H9 (cell line): ENCODE measurements at regions not wholly inside any gene's neighbourhood (a gene's known extent, or its start where the extent isn't known, plus 50 kb on each side); places are given as distances from the start of the nearest gene placed in this dataset.

ENCODE experiments used
- DNase-seq: peaks from one replicate; pipeline ENCODE4 v3.0.0-alpha.2; 2017
- H2AFZ ChIP-seq: one replicate; pipeline ENCODE4 v1.6.1; 2013; ENCODE audit warnings: mild to moderate bottlenecking, low read length, control low read depth, moderate library complexity
- H2AK5ac ChIP-seq: 2 replicates; pipeline ENCODE4 v1.6.1; 2013; ENCODE audit warnings: low read length, control low read depth, mixed read lengths; ENCODE audit not compliant: insufficient read length
- H2BK120ac ChIP-seq: one replicate; pipeline ENCODE4 v1.6.1; 2013; ENCODE audit warnings: low read depth, mild to moderate bottlenecking, low read length, control low read depth, inconsistent platforms; ENCODE audit not compliant: poor library complexity, severe bottlenecking
- H2BK12ac ChIP-seq: 2 replicates; pipeline ENCODE4 v1.6.1; 2013; ENCODE audit warnings: low read length, control low read depth, mixed read lengths, low read depth; ENCODE audit not compliant: insufficient read length
- H2BK15ac ChIP-seq: 2 replicates; pipeline ENCODE4 v1.6.1; 2013; ENCODE audit warnings: low read depth, low read length, control low read depth
- H2BK20ac ChIP-seq: one replicate; pipeline ENCODE4 v1.6.1; 2013; ENCODE audit warnings: low read depth, mild to moderate bottlenecking, low read length, control low read depth, inconsistent platforms; ENCODE audit not compliant: poor library complexity, severe bottlenecking
- H2BK5ac ChIP-seq: 2 replicates; pipeline ENCODE4 v1.6.1; 2013; ENCODE audit warnings: low read length, control low read depth, mixed read lengths; ENCODE audit not compliant: insufficient read length
- H3K14ac ChIP-seq: 2 replicates; pipeline ENCODE4 v1.6.1; 2013; ENCODE audit warnings: low read length, control low read depth; ENCODE audit not compliant: insufficient read depth
- H3K18ac ChIP-seq: 2 replicates; pipeline ENCODE4 v1.6.1; 2013; ENCODE audit warnings: low read depth, mild to moderate bottlenecking, mixed read lengths, low read length, control low read depth; ENCODE audit not compliant: insufficient read length
- H3K23ac ChIP-seq: 2 replicates; pipeline ENCODE4 v1.6.1; 2013; ENCODE audit warnings: low read length, control low read depth, mixed read lengths, low read depth; ENCODE audit not compliant: insufficient read length
- H3K23me2 ChIP-seq: 2 replicates; pipeline ENCODE4 v1.6.1; 2013; ENCODE audit warnings: low read depth, mild to moderate bottlenecking, mixed read lengths, low read length, control low read depth; ENCODE audit not compliant: insufficient read length, poor library complexity, severe bottlenecking
- H3K27ac ChIP-seq: 2 replicates; pipeline ENCODE4 v1.5.1; 2013; ENCODE audit warnings: low read length, control low read depth, mixed read lengths, low read depth; ENCODE audit not compliant: insufficient read length
- H3K27me3 ChIP-seq: 2 replicates; pipeline ENCODE4 v1.6.1; 2013; ENCODE audit warnings: low read length, control low read depth, inconsistent platforms; ENCODE audit not compliant: insufficient read depth
- H3K4ac ChIP-seq: 2 replicates; pipeline ENCODE4 v1.6.1; 2013; ENCODE audit warnings: low read depth, mild to moderate bottlenecking, control low read depth, inconsistent platforms, low read length, moderate library complexity
- H3K4me1 ChIP-seq: 2 replicates; pipeline ENCODE4 v1.6.1; 2013; ENCODE audit warnings: low read length, control low read depth, inconsistent platforms; ENCODE audit not compliant: insufficient read depth
- H3K4me2 ChIP-seq: 2 replicates; pipeline ENCODE4 v1.6.1; 2013; ENCODE audit warnings: low read length, control low read depth, mixed read lengths; ENCODE audit not compliant: insufficient read length, insufficient read depth
- H3K56ac ChIP-seq: 2 replicates; pipeline ENCODE4 v1.6.1; 2013; ENCODE audit warnings: low read depth, mild to moderate bottlenecking, mixed read lengths, low read length, control low read depth; ENCODE audit not compliant: insufficient read length
- H3K79me1 ChIP-seq: 2 replicates; pipeline ENCODE4 v1.6.1; 2013; ENCODE audit warnings: low read depth, mild to moderate bottlenecking, moderate library complexity, low read length, control low read depth, inconsistent platforms; ENCODE audit not compliant: insufficient read depth, poor library complexity, severe bottlenecking
- H3K79me2 ChIP-seq: 2 replicates; pipeline ENCODE4 v1.6.1; 2013; ENCODE audit warnings: low read length, control low read depth, inconsistent platforms; ENCODE audit not compliant: insufficient read depth
- H3K9ac ChIP-seq: 2 replicates; pipeline ENCODE4 v1.6.1; 2013; ENCODE audit warnings: low read length, control low read depth, mixed read lengths; ENCODE audit not compliant: insufficient read length; ENCODE audit errors: extremely low read depth
- H3K9me3 ChIP-seq: one replicate; pipeline ENCODE4 v1.6.1; 2013; ENCODE audit warnings: low read depth, low read length, inconsistent platforms; ENCODE audit not compliant: control insufficient read depth
- H3T11ph ChIP-seq: one replicate; pipeline ENCODE4 v1.6.1; 2013; ENCODE audit warnings: mild to moderate bottlenecking, low read length, control low read depth, inconsistent platforms
- H4K20me1 ChIP-seq: one replicate; pipeline ENCODE4 v1.6.1; 2013; ENCODE audit not compliant: control insufficient read depth, insufficient read length, insufficient read depth
- H4K5ac ChIP-seq: 2 replicates; pipeline ENCODE4 v1.6.1; 2013; ENCODE audit warnings: low read depth, mild to moderate bottlenecking, mixed read lengths, low read length, control low read depth; ENCODE audit not compliant: insufficient read length
- H4K8ac ChIP-seq: replicated peaks from 2 replicates; pipeline ENCODE4 v1.6.1; 2013; ENCODE audit warnings: low read length, control low read depth, mixed read lengths, low read depth; ENCODE audit not compliant: insufficient read length
- H4K91ac ChIP-seq: 2 replicates; pipeline ENCODE4 v1.6.1; 2013; ENCODE audit warnings: low read depth, mild to moderate bottlenecking, moderate library complexity, mixed read lengths, low read length, control low read depth; ENCODE audit not compliant: insufficient read length
- H3K27ac Mint-ChIP-seq, 3 experiments: 2 replicates in 2 of 3; 3 replicates in 1 of 3; pipeline ENCODE4 v1.8.0; 2020 to 2021; ENCODE audit warnings: mixed read lengths in 3 of 3, mild to moderate bottlenecking in 1 of 3, moderate library complexity in 1 of 3
- H3K27me3 Mint-ChIP-seq: 2 replicates; pipeline ENCODE4 v1.8.0; 2021; ENCODE audit warnings: low read depth, mild to moderate bottlenecking, moderate library complexity, mixed read lengths
- H3K36me3 Mint-ChIP-seq, 3 experiments: 2 replicates in 2 of 3; 3 replicates in 1 of 3; pipeline ENCODE4 v1.8.0; 2020 to 2021; ENCODE audit warnings: low read depth in 3 of 3, mixed read lengths in 3 of 3; ENCODE audit not compliant: insufficient read depth in 1 of 3
- H3K4me1 Mint-ChIP-seq, 2 experiments: 2 replicates each; pipeline ENCODE4 v1.8.0; 2020; ENCODE audit warnings: mixed read lengths in 2 of 2
- H3K4me3 Mint-ChIP-seq, 2 experiments: 2 replicates in 1 of 2; 3 replicates in 1 of 2; pipeline ENCODE4 v1.8.0; 2020 to 2021; ENCODE audit warnings: mild to moderate bottlenecking in 2 of 2, mixed read lengths in 2 of 2, moderate library complexity in 1 of 2
- H3K9me3 Mint-ChIP-seq, 2 experiments: 2 replicates in 1 of 2; 3 replicates in 1 of 2; pipeline ENCODE4 v1.8.0; 2020; ENCODE audit warnings: mild to moderate bottlenecking in 2 of 2, mixed read lengths in 2 of 2, moderate library complexity in 1 of 2
- CTCF ChIP-seq: fragments of 200-600 bp; sonication (generic); conservative IDR thresholded peaks from 3 replicates; pipeline ENCODE4 v1.8.0; 2021; ENCODE audit warnings: antibody characterized with exemption, mild to moderate bottlenecking
- WGBS: extraction: QIAGEN DNeasy Blood & Tissue Kit; methylation state at CpG from one replicate; pipeline ENCODE4 v1.1.7; 2013; ENCODE audit warnings: missing lambda C conversion rate, low lambda C conversion rate, mixed read lengths; ENCODE audit not compliant: insufficient read length; ENCODE audit errors: extremely low coverage; 5-methylcytosine and 5-hydroxymethylcytosine counted together

GRCh38 chr4:11073621-11074051 is 355.1 kb downstream of the HS3ST1 start:
- no peak overlapping the region for H2BK20ac ChIP-seq
- no peaks in the 10 kb centered on the region for H4K20me1 ChIP-seq
- no peak overlapping the region for H2BK15ac ChIP-seq
- no CpG with 5 or more reads among the region's 6 CpGs for WGBS
- no peak overlapping the region for H3K23ac ChIP-seq
- H3K56ac ChIP-seq, result no peak overlapping the region
- no peak overlapping the region for H4K91ac ChIP-seq
- Mint-ChIP-seq H3K9me3 (no peaks in the 10 kb centered on the region), H3K4me3 (no peak overlapping the region), H3K4me1 (peaks cover 13 to 24% of the 10 kb centered on the region in 2 experiments), H3K27ac (peak overlapping the region in 2 of 3 experiments; percentile 9 to 15; a peak in 3 of 7 replicates), H3K27me3 (no peaks in the 10 kb centered on the region), H3K36me3 (no peaks in the 10 kb centered on the region)
- H3K79me2 ChIP-seq, result no peaks in the 10 kb centered on the region
- H2AK5ac ChIP-seq, result no peak overlapping the region
- no peaks in the 10 kb centered on the region; the same call in 1 of the 2 replicates for H3K27me3 ChIP-seq
- H3K9ac ChIP-seq, result no peak overlapping the region
- no peak overlapping the region for H3K14ac ChIP-seq
- H4K8ac ChIP-seq, result no peak overlapping the region
- no peaks in the 10 kb centered on the region; the same call in 1 of the 2 replicates for H3K4me1 ChIP-seq
- H2BK12ac ChIP-seq, result no peak overlapping the region
- no peaks in the 10 kb centered on the region for H3K9me3 ChIP-seq
- no peak overlapping the region for H2BK120ac ChIP-seq
- H2BK5ac ChIP-seq, result no peak overlapping the region
- TF ChIP-seq CTCF, result no peak
- H4K5ac ChIP-seq, result no peak overlapping the region
- no peak overlapping the region for H3K4me2 ChIP-seq
- DNase-seq, result no peak
- no peak overlapping the region for H3T11ph ChIP-seq
- H3K27ac ChIP-seq, result no peak overlapping the region
- H3K23me2 ChIP-seq, result no peaks in the 10 kb centered on the region
- H3K4ac ChIP-seq, result no peak overlapping the region
- H3K79me1 ChIP-seq, result no peaks in the 10 kb centered on the region
- H3K18ac ChIP-seq, result no peak overlapping the region
- no peak overlapping the region for H2AFZ ChIP-seq
